GDM1 (cell line): ENCODE measurements at regions not wholly inside any gene's neighbourhood (a gene's known extent, or its start where the extent isn't known, plus 50 kb on each side); places are given as distances from the start of the nearest gene placed in this dataset.

ENCODE experiments used
- DNase-seq: peaks from one replicate; lab custom pipeline; 2025; lab: John Stamatoyannopoulos, UW

GRCh38 chr6:14274546-14275492 lies 157.2 kb downstream of the CD83 start:
- no peak for DNase-seq

DNA sequence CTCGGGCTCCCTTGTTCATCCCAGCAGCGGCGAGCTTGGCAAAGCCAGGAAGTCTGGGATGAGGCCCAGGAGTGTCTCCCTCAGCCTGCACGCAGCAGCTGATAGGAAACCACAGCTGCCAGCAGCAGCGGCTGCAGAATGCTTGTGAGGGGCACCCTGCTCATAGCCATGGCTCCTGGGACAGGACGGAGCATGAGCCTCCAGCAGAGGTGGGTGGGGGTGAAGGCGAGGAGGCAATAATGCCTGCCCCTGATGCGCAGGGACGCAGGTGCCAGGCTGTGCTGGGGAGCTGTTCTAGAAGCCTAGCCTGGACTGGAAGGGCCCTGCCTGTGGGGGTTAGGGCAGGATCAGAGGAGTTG lies 157.9 kb downstream of the CD83 start:
- DNase-seq, result no peak

- no peak for DNase-seq
These were observed 158.5 kb downstream of the CD83 start for GRCh38 chr6:14276071-14276470.

DNA sequence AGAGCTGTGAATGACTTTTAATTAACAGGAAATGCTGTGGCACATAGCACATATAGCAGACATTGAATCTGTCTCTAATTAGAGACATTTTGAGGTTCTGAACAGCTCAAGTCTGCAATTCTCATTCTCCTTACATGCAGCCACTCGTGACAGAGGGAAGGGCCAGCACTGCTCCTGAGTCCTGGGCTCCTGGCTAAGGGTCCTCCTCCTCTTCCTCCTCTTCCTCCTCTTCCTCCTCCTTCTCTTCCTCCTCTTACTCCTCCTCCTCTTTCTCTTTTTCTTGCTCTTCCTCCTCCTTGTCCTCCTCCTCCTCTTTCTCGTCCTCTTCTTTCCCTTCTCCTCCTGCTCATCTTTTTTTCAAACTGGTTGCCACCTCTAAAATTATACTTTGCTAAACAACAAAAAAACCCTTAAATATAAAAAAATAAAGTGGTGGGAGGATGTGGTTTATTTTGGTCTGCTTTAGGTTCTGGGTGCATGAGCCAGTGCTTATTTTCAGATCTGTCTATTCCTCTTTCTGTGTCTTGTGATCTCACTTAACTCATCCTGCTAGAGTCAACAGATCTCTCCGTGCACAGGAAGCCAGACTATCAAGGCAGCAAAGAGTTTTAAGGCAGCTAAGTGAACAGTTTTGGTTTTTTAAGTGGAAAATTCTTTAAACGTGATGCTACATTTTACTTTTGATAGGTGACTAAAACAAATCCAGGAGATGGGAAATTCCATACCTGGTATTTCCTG lies 159.3 kb downstream of the CD83 start:
- DNase-seq, result peak; percentile 57

- no peak for DNase-seq
These were observed 159.9 kb downstream of the CD83 start for GRCh38 chr6:14277405-14277930.

DNA sequence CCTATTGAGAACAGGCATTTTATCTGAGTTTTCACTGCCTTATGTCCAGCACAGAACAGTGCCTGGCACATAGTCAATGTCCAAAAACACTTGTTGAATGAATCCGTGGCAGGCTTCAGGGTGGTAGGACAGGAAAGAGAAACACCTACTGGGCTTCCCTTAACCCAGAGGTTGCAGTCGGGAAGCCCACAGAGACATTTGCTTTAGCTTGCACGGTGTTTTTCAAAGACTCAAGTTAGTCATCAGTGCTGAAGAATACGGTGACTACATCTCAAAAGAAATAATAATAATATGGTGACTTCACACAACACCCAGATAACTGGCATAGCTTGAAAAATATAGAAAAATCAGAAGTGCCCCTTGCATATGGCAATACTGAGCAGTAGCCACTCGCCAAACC lies 160.4 kb downstream of the CD83 start:
- DNase-seq, result no peak

DNA sequence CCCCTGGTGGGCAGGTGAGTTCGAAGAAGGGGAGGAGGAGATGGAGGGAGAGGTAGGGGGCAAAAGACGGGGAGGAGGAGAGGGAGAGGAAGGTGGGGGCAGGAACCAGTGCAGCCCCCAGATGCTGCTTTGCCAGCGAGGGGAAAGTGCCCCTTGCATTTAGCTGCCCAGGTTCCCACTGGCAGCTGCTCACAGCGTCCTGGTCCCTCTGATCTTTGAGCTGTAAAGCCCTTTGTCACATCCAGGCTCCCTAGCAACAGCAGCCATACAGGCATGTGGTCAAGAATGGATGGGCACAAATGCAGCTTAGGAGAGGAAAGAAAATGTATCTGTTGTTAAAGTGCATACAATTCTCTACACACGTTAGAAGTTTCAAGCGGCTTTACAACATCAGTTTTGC lies 160.9 kb downstream of the CD83 start:
- no peak for DNase-seq

DNA sequence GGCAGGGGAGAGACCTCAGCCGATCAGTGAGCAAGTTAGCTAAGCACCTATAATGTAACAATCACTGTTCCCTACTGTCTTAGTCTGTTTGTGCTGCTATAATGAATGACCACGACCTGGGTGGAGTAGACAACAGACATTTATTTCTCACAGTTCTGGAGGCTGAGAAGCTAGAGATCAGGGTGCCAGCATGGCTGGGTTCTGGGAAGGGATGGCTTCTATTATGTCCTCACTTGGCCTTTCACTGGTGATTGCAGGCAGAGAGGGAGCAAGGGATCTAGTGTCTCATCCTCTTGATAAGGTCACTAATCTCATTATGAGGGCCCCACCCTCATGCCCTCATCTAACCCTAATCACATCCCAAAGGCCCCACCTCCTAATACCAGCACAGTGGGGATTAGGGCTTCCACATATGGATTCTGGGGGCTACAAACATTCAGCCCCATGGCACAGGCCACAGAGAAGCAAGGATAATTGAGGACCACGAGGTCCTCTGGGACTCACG lies 162.5 kb downstream of the CD83 start:
- no peak for DNase-seq

DNA sequence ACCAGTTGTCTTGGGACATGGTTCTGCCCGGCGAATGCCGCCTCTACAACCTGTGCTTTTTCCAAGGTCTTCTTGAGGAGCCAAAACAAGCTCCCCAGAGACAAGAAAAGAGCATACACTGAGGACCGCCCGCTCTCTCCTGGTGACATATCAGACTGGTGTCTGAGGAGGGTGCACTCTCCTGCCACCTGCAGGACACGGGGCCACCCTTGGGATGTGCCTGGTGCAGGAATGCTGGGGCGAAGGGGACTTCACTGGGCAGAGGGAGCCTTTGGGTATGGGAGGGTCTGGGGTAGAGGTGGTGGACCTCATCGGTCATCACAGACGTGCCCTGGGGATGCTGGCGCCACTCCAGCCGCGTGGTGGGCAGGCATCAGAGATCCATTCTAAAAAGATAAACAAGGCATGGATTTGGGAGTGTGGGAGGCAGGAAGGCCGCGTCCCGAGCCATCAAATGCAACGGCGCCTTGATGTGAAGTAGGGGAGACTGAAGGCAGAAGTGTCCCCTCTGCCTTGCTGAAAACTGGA lies 163.3 kb downstream of the CD83 start:
- no peak for DNase-seq

GRCh38 chr6:14281811-14282660 lies 164.5 kb downstream of the CD83 start:
- no peak for DNase-seq

- DNase-seq, result no peak
These were observed 165.4 kb downstream of the CD83 start for GRCh38 chr6:14282854-14283505.

GRCh38 chr6:14283600-14284235 lies 166.1 kb downstream of the CD83 start:
- DNase-seq, result no peak

- no peak for DNase-seq
These were observed 167.5 kb downstream of the CD83 start for GRCh38 chr6:14284969-14285590.

DNA sequence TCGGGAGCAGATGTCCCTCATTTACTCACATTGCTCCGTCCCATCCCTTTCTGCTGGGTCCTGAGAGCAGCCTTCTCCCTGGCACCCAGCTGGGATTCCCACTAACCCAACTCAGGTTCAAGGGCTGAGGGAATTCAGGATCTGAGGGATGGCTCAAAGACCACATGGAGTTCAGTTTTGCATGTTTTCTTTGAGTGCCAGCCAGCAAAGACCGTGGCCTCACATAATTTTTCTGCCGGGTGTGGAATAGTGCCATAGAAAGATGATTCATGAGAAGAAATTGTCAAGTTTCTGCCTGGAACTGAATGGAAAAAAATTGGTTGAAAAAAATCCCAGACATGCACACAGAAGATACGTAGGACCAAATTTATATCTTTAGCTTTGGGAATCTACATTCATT lies 168.6 kb downstream of the CD83 start:
- no peak for DNase-seq

DNA sequence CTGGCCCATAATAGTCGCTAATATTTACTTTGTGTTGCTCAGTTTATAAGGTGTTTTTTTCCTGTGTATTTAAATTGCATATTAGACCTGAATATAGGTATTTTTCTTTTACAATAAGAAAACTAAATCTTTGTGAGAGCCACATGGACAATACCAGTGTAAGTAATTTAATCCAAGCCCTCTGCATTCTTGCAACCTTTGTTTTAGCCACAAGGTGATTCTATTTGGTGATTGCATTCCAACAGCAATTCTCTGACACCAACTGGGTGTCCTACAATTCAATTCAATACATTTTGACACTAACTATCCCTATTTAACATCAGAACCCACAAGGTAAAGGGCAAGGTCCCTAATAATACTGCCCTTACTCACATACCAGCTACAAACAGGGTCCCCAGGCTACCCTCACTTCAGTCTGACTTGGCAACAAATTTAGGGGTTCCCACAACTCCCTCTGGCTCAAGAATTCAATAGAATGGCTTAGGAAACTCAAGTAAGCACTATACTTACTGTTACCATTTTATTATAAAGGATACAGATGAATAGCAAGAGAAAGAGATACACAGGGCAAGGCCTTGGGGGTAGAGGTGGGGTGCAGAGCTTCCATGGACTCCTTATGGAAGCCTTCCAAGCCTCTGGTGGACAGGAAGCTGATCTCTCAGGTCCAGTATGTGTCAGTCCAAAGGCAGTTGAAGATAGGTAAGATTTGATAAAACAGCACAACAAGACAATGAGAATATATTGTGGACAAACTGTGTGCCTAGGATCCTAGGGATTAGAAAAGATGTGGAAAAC lies 169.3 kb downstream of the CD83 start:
- no peak for DNase-seq

GRCh38 chr6:14287707-14288106 lies 170.1 kb downstream of the CD83 start:
- no peak for DNase-seq

- DNase-seq, result no peak
These were observed 171.3 kb downstream of the CD83 start for GRCh38 chr6:14288910-14289309.

- DNase-seq, result no peak
These were observed 172.6 kb downstream of the CD83 start for GRCh38 chr6:14290041-14290771.
